Activated CD4-positive, alpha-beta T cell treated with anti-CD3 and anti-CD28 coated beads, Interleukin-2, amount 10 ng/mL, durations not matched to agents 24 days and 14 days (primary cell): ENCODE measurements at regions not wholly inside any gene's neighbourhood (a gene's known extent, or its start where the extent isn't known, plus 50 kb on each side); places are given as distances from the start of the nearest gene placed in this dataset.

Experiments
- DNase-seq: peaks from one replicate; pipeline ENCODE4 v3.0.0; 2022
- H3K27ac Mint-ChIP-seq: one replicate; pipeline ENCODE4 v1.8.0; 2022; ENCODE audit warnings: mild to moderate bottlenecking, mixed read lengths
- H3K27me3 Mint-ChIP-seq: one replicate; pipeline ENCODE4 v1.8.0; 2022; ENCODE audit warnings: mixed read lengths
- H3K36me3 Mint-ChIP-seq: one replicate; pipeline ENCODE4 v1.8.0; 2022; ENCODE audit warnings: low read depth, mild to moderate bottlenecking, mixed read lengths
- H3K4me1 Mint-ChIP-seq: one replicate; pipeline ENCODE4 v1.8.0; 2021; ENCODE audit warnings: mixed read lengths
- H3K4me3 Mint-ChIP-seq: one replicate; pipeline ENCODE4 v1.8.0; 2022; ENCODE audit warnings: mild to moderate bottlenecking, moderate library complexity, mixed read lengths
- H3K9me3 Mint-ChIP-seq: one replicate; pipeline ENCODE4 v1.8.0; 2021; ENCODE audit warnings: mixed read lengths
- intact Hi-C: fragments of 100-400 bp; cut with micrococcal nuclease; formaldehyde crosslinking; loops from one replicate; pipeline ENCODE4 v1.15.1; 2023

GRCh38 chr1:168447871-168448270 lies 95.9 kb downstream of the XCL2 start:
- no peak overlapping the region for H3K4me3 Mint-ChIP-seq
- DNase-seq: no peak
- intact Hi-C loops: no loop called here
- H3K27me3 Mint-ChIP-seq: no peaks in the 10 kb centered on the region
- H3K9me3 Mint-ChIP-seq: peaks cover 21% of the 10 kb centered on the region
- peaks cover 40% of the 10 kb centered on the region for H3K4me1 Mint-ChIP-seq
- H3K27ac Mint-ChIP-seq: no peak overlapping the region
- H3K36me3 Mint-ChIP-seq: peaks cover 8% of the 10 kb centered on the region

- Mint-ChIP-seq H3K27me3 (no peaks in the 10 kb centered on the region), H3K4me3 (no peak overlapping the region), H3K4me1 (peaks cover 43% of the 10 kb centered on the region), H3K9me3 (peaks cover 12% of the 10 kb centered on the region), H3K36me3 (peaks cover 2% of the 10 kb centered on the region), H3K27ac (no peak overlapping the region)
- intact Hi-C loops: no loop called here
- DNase-seq: no peak
These were observed 97.7 kb downstream of the XCL2 start for GRCh38 chr1:168446081-168446480.

GRCh38 chr1:168443899-168444298 lies 99.9 kb downstream of the XCL2 start:
- peak; percentile 85 for DNase-seq
- peaks cover 2% of the 10 kb centered on the region for H3K36me3 Mint-ChIP-seq
- no peaks in the 10 kb centered on the region for H3K27me3 Mint-ChIP-seq
- peaks cover 62% of the 10 kb centered on the region for H3K4me1 Mint-ChIP-seq
- intact Hi-C loops: loop anchor here (1.0 to 5.0 kb wide), 2 partner anchors 22 to 903 kb away; no protein-coding TSS in a partner anchor
- H3K4me3 Mint-ChIP-seq: peak overlapping the region; percentile 55
- peaks cover 12% of the 10 kb centered on the region for H3K9me3 Mint-ChIP-seq
- peak overlapping the region; percentile 51 for H3K27ac Mint-ChIP-seq

GRCh38 chr1:168443356-168443755 lies 100.4 kb downstream of the XCL2 start:
- peak overlapping the region; percentile 51 for H3K27ac Mint-ChIP-seq
- peaks cover 9% of the 10 kb centered on the region for H3K9me3 Mint-ChIP-seq
- H3K36me3 Mint-ChIP-seq: peaks cover 2% of the 10 kb centered on the region
- peaks cover 65% of the 10 kb centered on the region for H3K4me1 Mint-ChIP-seq
- no peaks in the 10 kb centered on the region for H3K27me3 Mint-ChIP-seq
- DNase-seq: no peak
- intact Hi-C loops: loop anchor here (5.0 kb wide), 1 partner anchor 904 kb away; no protein-coding TSS in a partner anchor
- H3K4me3 Mint-ChIP-seq: peak overlapping the region; percentile 55

- peaks cover 65% of the 10 kb centered on the region for H3K4me1 Mint-ChIP-seq
- no peak overlapping the region for H3K4me3 Mint-ChIP-seq
- no peak overlapping the region for H3K27ac Mint-ChIP-seq
- intact Hi-C loops: loop anchor here (5.0 kb wide), 1 partner anchor 904 kb away; no protein-coding TSS in a partner anchor
- H3K27me3 Mint-ChIP-seq: no peaks in the 10 kb centered on the region
- peaks cover 2% of the 10 kb centered on the region for H3K36me3 Mint-ChIP-seq
- no peak for DNase-seq
- H3K9me3 Mint-ChIP-seq: peaks cover 8% of the 10 kb centered on the region
These were observed 100.9 kb downstream of the XCL2 start for GRCh38 chr1:168442931-168443330.

- Mint-ChIP-seq H3K27me3 (no peaks in the 10 kb centered on the region), H3K9me3 (peaks cover 8% of the 10 kb centered on the region), H3K4me1 (peaks cover 61% of the 10 kb centered on the region), H3K27ac (no peak overlapping the region), H3K4me3 (no peak overlapping the region), H3K36me3 (peaks cover 2% of the 10 kb centered on the region)
- intact Hi-C loops: loop anchor here (5.0 kb wide), 1 partner anchor 906 kb away; no protein-coding TSS in a partner anchor
- DNase-seq: no peak
These were observed 102.1 kb downstream of the XCL2 start for GRCh38 chr1:168441745-168442144.

- Mint-ChIP-seq H3K27ac (peak overlapping the region; percentile 45), H3K4me3 (peak overlapping the region; percentile 79), H3K27me3 (peaks cover under 1% of the 10 kb centered on the region), H3K4me1 (peaks cover 49% of the 10 kb centered on the region), H3K9me3 (peaks cover 2% of the 10 kb centered on the region), H3K36me3 (no peaks in the 10 kb centered on the region)
- DNase-seq: peak; percentile 95
- intact Hi-C loops: loop anchor here (1.0 to 5.0 kb wide), 5 partner anchors 19 to 908 kb away; no protein-coding TSS in a partner anchor
These were observed 104.1 kb downstream of the XCL2 start for GRCh38 chr1:168439456-168440375.

GRCh38 chr1:168438626-168439025 lies 105.2 kb downstream of the XCL2 start:
- intact Hi-C loops: loop anchor here (1.0 to 2.0 kb wide), 3 partner anchors 18 to 135 kb away; no protein-coding TSS in a partner anchor
- Mint-ChIP-seq H3K27me3 (peaks cover 4% of the 10 kb centered on the region), H3K36me3 (no peaks in the 10 kb centered on the region), H3K4me3 (no peak overlapping the region), H3K27ac (no peak overlapping the region), H3K9me3 (no peaks in the 10 kb centered on the region), H3K4me1 (peaks cover 41% of the 10 kb centered on the region)
- DNase-seq: no peak

GRCh38 chr1:168437821-168438220 lies 106.0 kb downstream of the XCL2 start:
- H3K4me3 Mint-ChIP-seq: no peak overlapping the region
- peaks cover 34% of the 10 kb centered on the region for H3K4me1 Mint-ChIP-seq
- no peak for DNase-seq
- no peaks in the 10 kb centered on the region for H3K9me3 Mint-ChIP-seq
- no peak overlapping the region for H3K27ac Mint-ChIP-seq
- H3K36me3 Mint-ChIP-seq: no peaks in the 10 kb centered on the region
- H3K27me3 Mint-ChIP-seq: peaks cover 4% of the 10 kb centered on the region
- intact Hi-C loops: loop anchor here (2.0 kb wide), 1 partner anchor 17 kb away; no protein-coding TSS in a partner anchor

- Mint-ChIP-seq H3K27ac (no peak overlapping the region), H3K9me3 (no peaks in the 10 kb centered on the region), H3K27me3 (peaks cover 6% of the 10 kb centered on the region), H3K4me3 (no peak overlapping the region), H3K4me1 (peaks cover 22% of the 10 kb centered on the region), H3K36me3 (no peaks in the 10 kb centered on the region)
- no peak for DNase-seq
- intact Hi-C loops: no loop called here
These were observed 108.4 kb downstream of the XCL2 start for GRCh38 chr1:168435439-168435838.

- H3K4me1 Mint-ChIP-seq: peaks cover 4% of the 10 kb centered on the region
- peaks cover 6% of the 10 kb centered on the region for H3K27me3 Mint-ChIP-seq
- intact Hi-C loops: no loop called here
- no peak overlapping the region for H3K4me3 Mint-ChIP-seq
- H3K36me3 Mint-ChIP-seq: no peaks in the 10 kb centered on the region
- no peaks in the 10 kb centered on the region for H3K9me3 Mint-ChIP-seq
- no peak overlapping the region for H3K27ac Mint-ChIP-seq
- DNase-seq: no peak
These were observed 110.6 kb downstream of the XCL2 start for GRCh38 chr1:168433238-168433637.

- Mint-ChIP-seq H3K27me3 (peaks cover 6% of the 10 kb centered on the region), H3K4me1 (peaks cover 6% of the 10 kb centered on the region), H3K4me3 (no peak overlapping the region), H3K36me3 (no peaks in the 10 kb centered on the region), H3K27ac (no peak overlapping the region), H3K9me3 (no peaks in the 10 kb centered on the region)
- intact Hi-C loops: no loop called here
- DNase-seq: no peak
These were observed 111.9 kb downstream of the XCL2 start for GRCh38 chr1:168431882-168432281.

- Mint-ChIP-seq H3K27ac (no peak overlapping the region), H3K9me3 (no peaks in the 10 kb centered on the region), H3K4me3 (no peak overlapping the region), H3K27me3 (peaks cover 6% of the 10 kb centered on the region), H3K4me1 (peaks cover 6% of the 10 kb centered on the region), H3K36me3 (no peaks in the 10 kb centered on the region)
- intact Hi-C loops: no loop called here
- no peak for DNase-seq
These were observed 113.5 kb downstream of the XCL2 start for GRCh38 chr1:168430321-168430720.

- no peak for DNase-seq
- peaks cover 4% of the 10 kb centered on the region for H3K9me3 Mint-ChIP-seq
- no peak overlapping the region for H3K4me3 Mint-ChIP-seq
- peaks cover 1% of the 10 kb centered on the region for H3K27me3 Mint-ChIP-seq
- H3K4me1 Mint-ChIP-seq: peaks cover 8% of the 10 kb centered on the region
- no peak overlapping the region for H3K27ac Mint-ChIP-seq
- peaks cover 2% of the 10 kb centered on the region for H3K36me3 Mint-ChIP-seq
- intact Hi-C loops: no loop called here
These were observed 115.6 kb downstream of the XCL2 start for GRCh38 chr1:168428063-168428731.
